ENCODE measurements at regions not wholly inside any gene's neighbourhood (a gene's known extent, or its start where the extent isn't known, plus 50 kb on each side); places are given as distances from the start of the nearest gene placed in this dataset.

- DNase-seq, result no peak
These were observed 52.5 kb upstream of the PLEKHG7 start for GRCh38 chr12:92650228-92650822.

- DNase-seq, result peak; percentile 76
These were observed 53.1 kb upstream of the PLEKHG7 start for GRCh38 chr12:92649511-92650227.

GRCh38 chr12:92648242-92649031, 54.4 kb upstream of the PLEKHG7 start:
- DNase-seq, result no peak

DNA sequence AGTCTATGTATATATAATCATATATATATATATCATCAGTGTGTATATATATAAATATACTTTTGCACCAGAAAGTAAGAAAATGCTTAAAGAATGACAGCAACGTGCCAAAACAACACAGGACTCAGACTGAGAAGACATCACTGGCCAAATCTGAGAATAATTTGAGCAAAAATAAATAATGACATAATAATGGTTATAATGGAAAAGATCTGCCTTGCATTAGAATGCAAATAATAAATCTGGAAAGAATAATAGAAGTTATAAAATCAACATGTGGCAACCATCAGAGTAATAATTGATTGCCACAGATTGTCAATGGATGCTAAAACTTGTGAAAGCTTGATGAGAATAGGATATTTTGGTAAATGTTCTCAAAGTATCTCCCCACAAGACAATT, 61.5 kb upstream of the PLEKHG7 start:
- DNase-seq, result no peak

GRCh38 chr12:92640691-92641090, 62.1 kb upstream of the PLEKHG7 start:
- DNase-seq, result no peak

GRCh38 chr12:92639017-92639416, 63.8 kb upstream of the PLEKHG7 start:
- no peak for DNase-seq

- no peak for DNase-seq
These were observed 68.1 kb upstream of the PLEKHG7 start for GRCh38 chr12:92634730-92635129.

DNA sequence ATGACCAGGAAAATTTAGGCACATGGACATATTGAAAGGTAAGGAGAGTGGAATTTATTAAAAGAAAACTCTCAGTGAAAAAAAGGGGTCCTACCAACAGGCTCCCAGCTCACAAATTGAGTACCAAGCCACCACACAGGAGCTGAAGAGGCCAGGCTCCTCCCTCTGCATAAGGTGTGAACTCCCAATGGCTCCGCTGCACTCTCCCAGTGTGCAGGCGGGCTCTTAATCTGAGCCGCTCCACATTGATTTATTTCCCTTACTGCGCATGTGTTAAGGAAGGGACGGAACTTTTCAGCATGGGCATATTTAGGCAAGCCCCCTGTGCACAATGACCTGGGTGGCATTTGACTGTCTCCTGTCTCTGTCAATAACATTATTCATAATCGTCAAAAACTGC, 68.6 kb upstream of the PLEKHG7 start:
- no peak for DNase-seq

DNA sequence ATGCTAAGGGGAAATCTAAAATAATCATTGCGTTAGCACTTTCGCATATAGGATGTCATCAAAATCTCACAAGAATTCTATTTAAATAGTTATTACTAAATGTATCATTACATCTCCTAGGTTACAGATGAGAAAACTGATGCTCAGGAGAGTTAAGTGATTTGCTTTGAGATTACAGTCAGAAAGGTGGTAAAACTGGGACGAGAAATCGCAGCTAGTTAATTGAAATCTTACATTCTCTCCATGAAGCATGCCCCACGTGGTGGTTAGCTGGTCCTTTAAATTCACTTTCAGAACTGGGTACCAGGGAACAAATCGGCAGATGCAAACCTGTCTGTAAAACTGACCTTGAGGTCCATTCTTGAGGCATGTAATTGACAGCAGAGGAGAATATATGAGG, 71.8 kb upstream of the PLEKHG7 start:
- DNase-seq, result no peak

GRCh38 chr12:92629349-92630065, 73.3 kb upstream of the PLEKHG7 start:
- no peak for DNase-seq

- no peak for DNase-seq
These were observed 74.3 kb upstream of the PLEKHG7 start for GRCh38 chr12:92628476-92628875.

DNA sequence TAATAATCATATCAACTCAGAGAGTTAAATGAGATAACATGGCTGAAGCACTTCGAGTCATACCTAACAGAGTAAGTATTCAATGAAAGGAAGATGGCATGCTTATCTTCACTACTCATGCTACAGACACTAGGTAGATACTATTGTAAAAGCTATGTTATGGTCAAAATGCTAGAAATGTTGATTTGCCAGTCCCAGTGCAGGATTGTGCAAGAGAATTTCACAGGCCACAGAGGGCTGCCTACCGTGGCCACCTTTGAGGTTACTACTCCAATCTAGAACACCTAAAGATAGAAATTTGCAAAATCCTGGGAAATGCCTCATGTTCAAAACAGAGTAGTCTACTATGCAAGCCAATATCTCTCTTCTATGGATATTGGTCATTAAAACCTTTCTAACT, 75.3 kb upstream of the PLEKHG7 start:
- no peak for DNase-seq

DNA sequence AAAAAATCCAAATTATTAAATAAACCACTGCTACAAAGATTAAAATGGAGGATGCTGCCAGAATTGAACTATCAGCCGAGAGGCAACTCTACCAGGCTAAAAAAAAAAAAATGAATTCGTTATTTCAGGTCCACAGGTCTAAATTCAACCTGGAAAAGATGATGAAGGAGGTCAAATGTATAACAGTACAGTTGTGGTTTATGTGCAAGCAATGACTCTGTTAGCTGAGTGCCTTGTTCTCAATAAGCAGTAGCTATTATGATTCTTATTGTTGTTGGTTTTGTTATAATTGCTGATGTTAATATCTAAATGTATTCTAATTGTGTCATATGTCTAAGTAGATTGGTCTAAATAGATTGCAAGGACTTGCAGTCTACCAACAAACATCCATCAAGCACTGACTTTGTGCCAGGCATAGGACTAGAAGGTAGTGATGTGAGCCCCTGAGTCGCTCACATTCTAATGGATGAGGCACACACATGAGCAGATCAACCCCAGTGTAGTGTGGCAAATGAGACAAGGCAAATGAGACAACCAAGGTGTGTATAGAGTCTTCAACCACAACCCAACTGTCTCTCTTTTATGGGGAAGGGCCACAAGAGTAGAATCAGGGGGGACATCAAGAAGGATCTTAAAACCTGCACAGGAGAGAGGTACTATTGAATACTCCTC, 77.0 kb upstream of the PLEKHG7 start:
- DNase-seq, result no peak

DNA sequence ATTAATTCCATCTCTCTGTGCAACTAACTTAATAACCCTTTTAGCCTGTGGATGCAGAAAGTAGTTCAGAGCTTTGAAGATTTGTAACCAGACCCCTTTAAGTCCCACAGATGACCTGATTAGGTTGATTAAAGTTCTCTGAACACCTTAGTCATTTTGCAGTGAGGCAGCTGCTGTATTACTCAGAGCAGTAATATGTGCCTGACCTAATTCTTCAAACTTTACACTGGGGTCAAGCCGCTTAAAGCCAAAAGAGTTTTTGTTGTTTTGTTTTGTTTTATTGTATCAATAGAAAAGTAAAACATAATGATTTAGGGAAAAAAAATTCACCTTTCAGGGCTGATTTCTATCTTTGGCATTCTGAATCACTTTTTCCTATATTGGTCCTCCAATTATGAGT, 78.6 kb upstream of the PLEKHG7 start:
- no peak for DNase-seq

DNA sequence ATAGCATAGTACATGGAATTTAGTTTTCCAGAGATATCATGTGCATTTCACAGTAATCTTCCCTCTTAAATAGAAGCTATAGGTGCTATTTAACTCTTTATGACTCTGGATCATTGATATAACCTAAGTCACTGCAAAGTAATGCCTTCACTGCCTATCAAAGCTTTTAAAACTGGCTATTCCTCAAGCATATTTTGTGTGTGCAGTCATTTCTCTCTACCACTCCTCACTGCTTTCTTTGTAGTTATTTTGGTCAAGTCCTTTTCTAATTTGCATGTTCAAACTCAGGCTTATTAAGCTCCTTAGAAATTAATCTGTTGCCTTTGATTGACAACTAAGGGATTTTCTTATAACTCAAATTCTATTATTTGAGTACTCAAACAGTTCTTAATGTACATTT, 79.4 kb upstream of the PLEKHG7 start:
- DNase-seq, result no peak

- DNase-seq, result no peak
These were observed 81.0 kb upstream of the PLEKHG7 start for GRCh38 chr12:92621833-92622232.

GRCh38 chr12:92621312-92621711, 81.5 kb upstream of the PLEKHG7 start:
- no peak for DNase-seq

- no peak for DNase-seq
These were observed 82.8 kb upstream of the PLEKHG7 start for GRCh38 chr12:92619730-92620684.

DNA sequence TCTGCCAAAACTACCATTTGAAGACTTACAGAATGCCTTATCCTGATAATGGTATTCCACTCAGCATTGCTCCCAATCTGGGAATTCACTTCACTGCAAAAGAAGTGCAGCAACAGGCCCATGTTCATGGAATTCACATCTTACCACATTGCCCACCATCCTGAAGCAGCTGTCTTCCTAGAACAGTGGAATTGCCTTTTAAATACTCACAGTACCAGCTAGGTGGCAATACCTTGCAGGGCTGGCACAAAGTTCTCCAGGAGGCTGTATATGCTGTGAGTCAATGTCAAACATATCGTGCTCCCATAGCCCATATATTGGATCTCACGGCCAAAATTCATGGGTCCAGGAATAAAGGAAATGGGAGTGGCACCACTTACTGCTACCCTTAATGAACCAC, 83.8 kb upstream of the PLEKHG7 start:
- DNase-seq, result no peak

GRCh38 chr12:92615703-92616102, 87.1 kb upstream of the PLEKHG7 start:
- DNase-seq, result no peak

GRCh38 chr12:92615086-92615485, 87.7 kb upstream of the PLEKHG7 start:
- DNase-seq, result no peak

DNA sequence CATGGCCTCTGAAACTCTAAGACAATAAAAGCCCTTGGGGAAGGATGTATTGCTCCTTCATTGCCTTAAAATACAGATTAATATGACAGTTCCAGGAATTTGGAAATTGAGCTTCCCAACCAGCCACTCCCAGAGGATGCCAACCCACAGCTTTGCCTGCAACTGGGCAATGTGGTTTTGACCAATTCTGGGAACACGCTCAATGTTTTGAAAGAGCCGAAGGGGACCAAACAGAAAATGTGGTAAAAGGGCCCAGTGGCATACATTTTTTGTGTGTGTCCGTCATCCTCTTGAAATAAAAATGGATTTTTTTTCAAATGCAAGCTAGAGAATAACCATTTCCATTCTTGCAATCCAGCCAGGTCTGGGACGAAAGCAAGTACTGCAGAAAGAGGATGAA, 88.3 kb upstream of the PLEKHG7 start:
- DNase-seq, result no peak
